ENCODE measurements at regions not wholly inside any gene's neighbourhood (a gene's known extent, or its start where the extent isn't known, plus 50 kb on each side); places are given as distances from the start of the nearest gene placed in this dataset.

GRCh38 chr3:104990758-104991157 is 376.0 kb upstream of the ALCAM start:
- no peak for DNase-seq

GRCh38 chr3:104992676-104993075 is 374.0 kb upstream of the ALCAM start:
- DNase-seq: no peak

GRCh38 chr3:105006164-105006563 is 360.5 kb upstream of the ALCAM start:
- DNase-seq: no peak

- DNase-seq: no peak
Observed at GRCh38 chr3:105013657-105014056, 353.1 kb upstream of the ALCAM start.

- no peak for DNase-seq
Observed at GRCh38 chr3:105014631-105015030, 352.1 kb upstream of the ALCAM start.

GRCh38 chr3:105022813-105023212 is 343.9 kb upstream of the ALCAM start:
- no peak for DNase-seq

GRCh38 chr3:105030211-105030610 is 336.5 kb upstream of the ALCAM start:
- DNase-seq: no peak

GRCh38 chr3:105032541-105032940 is 334.2 kb upstream of the ALCAM start:
- no peak for DNase-seq

- no peak for DNase-seq
Observed at GRCh38 chr3:105033081-105033480, 333.6 kb upstream of the ALCAM start.

- no peak for DNase-seq
Observed at GRCh38 chr3:105039004-105039403, 327.7 kb upstream of the ALCAM start.

- no peak for DNase-seq
Observed at GRCh38 chr3:105040026-105040622, 326.6 kb upstream of the ALCAM start.

- no peak for DNase-seq
Observed at GRCh38 chr3:105042586-105042985, 324.1 kb upstream of the ALCAM start.

GRCh38 chr3:105051111-105051510 is 315.6 kb upstream of the ALCAM start:
- no peak for DNase-seq

GRCh38 chr3:105051972-105052371 is 314.7 kb upstream of the ALCAM start:
- DNase-seq: no peak

- DNase-seq: peak; percentile 46
Observed at GRCh38 chr3:105062853-105063252, 303.9 kb upstream of the ALCAM start.

GRCh38 chr3:105065895-105066839 is 300.5 kb upstream of the ALCAM start:
- DNase-seq: no peak

GRCh38 chr3:105067361-105067760 is 299.3 kb upstream of the ALCAM start:
- no peak for DNase-seq

- no peak for DNase-seq
Observed at GRCh38 chr3:105077060-105077822, 289.5 kb upstream of the ALCAM start.

- DNase-seq: no peak
Observed at GRCh38 chr3:105083945-105084344, 282.8 kb upstream of the ALCAM start.

- DNase-seq: no peak
Observed at GRCh38 chr3:105085506-105085905, 281.2 kb upstream of the ALCAM start.

- no peak for DNase-seq
Observed at GRCh38 chr3:105093371-105094252, 273.1 kb upstream of the ALCAM start.

- peak; percentile 17 for DNase-seq
Observed at GRCh38 chr3:105094588-105094987, 272.1 kb upstream of the ALCAM start.

- no peak for DNase-seq
Observed at GRCh38 chr3:105096071-105096470, 270.6 kb upstream of the ALCAM start.
